GM19025 (cell line): ENCODE measurements at regions not wholly inside any gene's neighbourhood (a gene's known extent, or its start where the extent isn't known, plus 50 kb on each side); places are given as distances from the start of the nearest gene placed in this dataset.
"Not testable (repeated sequence)": the region's sequence is repeated elsewhere in the genome, so short reads cannot be mapped to it uniquely, and the experiment has no call there.

Experiments used
- ATAC-seq: cut with Tn5 transposase; IDR thresholded peaks from one replicate; pipeline ENCODE4 v1.9.1; 2021; ENCODE audit warnings: mild to moderate bottlenecking, low read depth, moderate library complexity; ENCODE audit not compliant: unreplicated experiment

DNA sequence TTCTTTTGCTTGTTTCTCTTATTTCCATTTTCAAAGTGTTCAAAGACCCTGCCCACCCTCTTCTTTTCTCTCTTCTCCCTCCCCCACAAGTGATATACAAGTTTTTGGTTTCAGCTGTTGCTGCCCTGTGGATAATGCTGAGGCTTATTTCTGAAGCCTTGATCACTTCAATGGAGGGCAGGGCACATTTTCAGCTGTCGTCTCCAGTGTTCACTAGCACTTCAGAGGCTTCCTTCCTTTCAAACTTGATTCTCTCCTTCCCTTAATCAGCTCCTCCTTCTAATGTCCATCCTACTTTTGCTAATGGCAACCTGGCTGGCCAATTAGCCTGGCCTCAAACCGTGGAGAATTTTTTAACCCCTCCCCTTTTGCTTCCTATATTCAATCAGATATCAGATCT is 435.7 kb upstream of the RUNX1 start:
- ATAC-seq: no peak

DNA sequence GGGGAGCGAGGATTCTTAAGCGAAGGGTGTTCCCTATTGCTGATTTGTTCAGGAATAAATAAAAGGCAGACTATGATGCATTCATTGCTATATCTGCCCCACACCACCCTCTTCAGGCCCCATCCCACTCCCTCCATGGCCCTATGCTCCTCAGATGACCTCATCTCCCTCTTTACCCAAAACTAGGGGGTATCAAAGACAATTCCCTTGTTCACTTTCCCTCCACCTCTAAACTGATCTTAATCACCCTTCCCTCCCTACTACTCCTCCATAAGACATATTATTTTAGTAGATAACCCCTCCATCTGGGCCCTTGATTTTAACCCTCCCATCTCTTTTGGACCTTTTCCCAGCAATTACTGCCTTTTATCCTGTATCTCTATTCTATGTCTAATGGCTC is 434.9 kb upstream of the RUNX1 start:
- ATAC-seq: no peak

DNA sequence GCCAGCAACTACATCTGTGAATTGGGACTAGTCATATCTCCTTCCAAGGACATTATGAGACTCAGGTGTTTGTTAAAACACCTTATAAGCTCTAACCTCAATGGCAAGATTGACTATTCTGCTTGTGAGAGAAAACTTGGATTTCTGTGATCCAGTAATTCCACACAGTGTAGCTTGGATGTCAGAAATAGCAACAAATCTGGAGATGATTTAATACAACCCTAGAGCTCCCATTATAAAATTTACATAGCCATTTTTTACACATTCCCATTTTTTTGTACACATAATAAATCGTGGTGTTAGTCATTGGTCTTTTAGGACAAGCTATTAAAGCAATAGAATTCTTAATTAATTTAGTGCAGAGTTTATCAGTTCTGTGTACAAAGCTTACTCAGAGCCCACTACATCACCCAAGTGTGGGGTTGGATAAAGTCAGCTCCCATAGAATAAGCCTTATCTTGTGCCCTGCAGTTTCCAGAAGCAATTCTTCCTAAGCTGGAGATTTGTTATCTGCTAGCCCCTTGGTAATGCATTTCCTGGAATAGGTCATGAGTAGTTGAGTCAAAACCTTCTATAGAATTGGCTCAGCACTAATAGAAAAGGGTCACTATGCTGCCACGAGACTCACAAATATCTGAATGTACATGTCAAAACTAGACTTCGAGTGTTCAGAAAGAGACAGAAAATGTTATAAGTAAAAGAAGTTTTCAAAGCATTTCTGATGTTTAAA is 434.0 kb upstream of the RUNX1 start:
- ATAC-seq: no peak

DNA sequence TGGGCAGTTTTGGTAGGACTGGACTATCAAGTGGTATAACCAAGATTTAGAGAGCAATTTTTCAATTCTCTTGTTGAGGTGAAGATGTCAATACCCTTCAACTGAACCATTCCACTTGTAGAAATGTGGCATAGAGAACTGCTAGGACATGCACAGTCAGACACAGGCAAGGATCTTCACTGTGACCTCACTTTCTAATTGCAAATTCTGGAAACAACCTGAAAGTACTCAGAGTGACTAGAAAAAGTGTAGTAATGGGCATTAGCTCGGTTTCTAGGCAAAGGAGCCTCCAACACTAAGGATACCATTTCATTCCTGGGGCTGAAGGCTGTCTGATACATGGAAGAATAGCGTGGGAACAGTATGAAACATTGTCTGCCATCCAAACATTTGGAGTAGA is 433.0 kb upstream of the RUNX1 start:
- no peak for ATAC-seq

DNA sequence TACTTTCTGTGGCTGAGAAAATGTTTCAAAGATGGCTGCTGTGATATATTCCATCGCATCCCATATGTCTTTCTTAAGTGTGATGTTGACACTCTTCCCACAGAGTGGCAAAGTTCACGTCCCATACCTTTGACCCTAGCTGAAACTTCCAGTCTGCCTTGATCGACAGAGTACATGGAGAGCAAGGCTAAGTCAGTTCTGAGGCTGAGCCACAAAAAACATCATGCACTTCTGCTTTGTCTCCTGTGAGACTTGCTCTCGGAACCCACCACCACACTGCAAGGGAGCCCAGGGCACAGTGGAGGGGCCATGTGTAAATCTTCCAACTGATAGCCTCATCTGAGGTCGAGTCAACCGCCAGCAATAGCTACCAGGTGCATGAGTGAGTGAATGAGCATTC is 431.9 kb upstream of the RUNX1 start:
- ATAC-seq: no peak

DNA sequence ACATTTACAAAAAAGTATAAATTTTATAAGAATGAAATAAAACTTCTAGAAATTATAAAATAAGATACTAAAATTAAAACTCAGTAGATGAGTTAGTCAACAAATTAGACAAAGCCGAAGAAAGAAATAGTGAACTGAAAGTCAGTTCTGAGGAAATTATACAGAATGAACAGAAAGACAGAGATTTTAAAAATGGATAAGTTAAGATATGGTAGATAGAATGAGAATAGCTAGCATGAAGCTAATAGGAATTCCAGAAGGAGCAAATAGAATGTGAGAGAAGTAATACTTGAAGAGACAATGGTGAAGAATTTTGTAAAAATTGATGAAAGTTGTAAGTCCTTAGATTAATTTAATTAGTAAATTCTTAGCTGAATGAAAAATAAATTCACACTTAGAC is 430.4 kb upstream of the RUNX1 start:
- ATAC-seq: no peak

DNA sequence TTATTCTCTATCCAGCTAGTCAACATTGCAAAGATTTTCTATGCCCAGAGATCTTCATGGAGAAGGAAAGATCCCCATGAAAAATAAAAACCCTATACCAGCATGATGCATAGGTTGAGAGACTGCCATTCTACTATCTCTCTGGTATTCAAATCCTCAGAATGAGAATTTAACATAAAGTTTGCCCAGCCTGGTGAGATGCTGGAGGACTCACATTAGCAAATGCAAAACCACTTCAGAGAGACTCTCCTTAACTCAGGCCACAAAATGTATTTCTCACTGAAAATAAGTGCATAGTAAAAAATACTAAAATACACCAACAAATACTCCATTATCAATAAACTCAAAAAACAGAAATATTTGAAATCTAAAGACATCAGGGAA is 430.0 kb upstream of the RUNX1 start:
- no peak for ATAC-seq

DNA sequence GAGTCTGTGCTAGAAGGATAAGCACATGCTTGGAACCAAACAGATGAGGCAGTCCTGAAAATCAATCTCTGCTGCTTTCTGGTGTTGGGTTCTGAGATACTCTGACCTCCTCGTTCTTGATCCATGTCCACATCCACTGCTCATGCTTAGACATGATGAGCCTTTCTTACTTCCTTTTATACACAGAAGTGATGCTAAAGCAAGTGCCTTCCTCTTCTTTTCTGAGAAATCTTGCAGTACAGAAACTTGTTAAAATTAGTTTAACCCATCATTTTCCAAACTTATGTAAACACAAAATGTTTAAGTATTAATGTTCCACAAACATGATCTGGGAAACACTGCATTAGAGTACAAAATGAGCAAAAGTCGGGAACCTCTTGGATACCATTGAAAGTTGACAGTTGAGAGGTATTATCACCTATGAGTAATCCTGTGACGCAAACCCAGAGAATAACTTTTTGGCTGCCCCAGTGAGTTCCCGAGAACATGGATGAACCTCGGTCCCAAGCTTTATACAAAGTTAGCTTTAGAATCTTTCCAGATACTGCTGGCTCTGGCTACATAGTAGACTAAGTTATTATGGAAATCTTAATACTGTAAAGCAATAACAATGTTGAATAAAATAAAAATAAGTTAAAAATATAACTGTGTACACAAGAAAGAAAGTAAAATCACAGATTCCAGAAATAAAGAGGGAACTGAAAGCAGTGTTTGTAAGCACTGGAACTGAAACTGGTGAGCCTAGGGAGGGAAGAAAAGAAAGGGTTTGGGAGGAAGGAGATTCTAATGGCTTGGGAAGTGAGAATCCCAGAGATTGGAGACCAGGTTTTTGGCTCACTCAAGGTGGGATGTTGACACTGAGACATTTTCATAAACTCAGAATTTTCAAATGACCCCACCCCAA is 429.3 kb upstream of the RUNX1 start:
- ATAC-seq: no peak

DNA sequence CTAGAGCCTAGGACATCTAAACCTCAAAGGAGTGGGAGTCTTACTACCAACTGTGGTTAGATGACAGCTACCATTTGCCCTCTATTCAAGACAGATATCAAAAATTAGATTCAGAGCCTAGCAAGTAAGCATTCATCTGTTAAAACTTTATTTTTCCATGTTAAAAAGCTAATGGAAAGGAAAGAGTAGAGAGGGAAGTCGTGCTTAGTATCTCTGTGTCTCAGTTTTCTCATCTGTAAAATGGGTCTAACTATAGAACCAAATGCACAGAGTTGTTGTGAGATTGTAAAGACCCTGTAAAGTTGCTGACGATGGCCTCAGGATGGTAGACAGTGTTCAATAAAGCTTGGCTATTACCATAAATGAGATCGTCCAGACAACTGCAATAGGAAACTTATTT is 428.5 kb upstream of the RUNX1 start:
- ATAC-seq: no peak

DNA sequence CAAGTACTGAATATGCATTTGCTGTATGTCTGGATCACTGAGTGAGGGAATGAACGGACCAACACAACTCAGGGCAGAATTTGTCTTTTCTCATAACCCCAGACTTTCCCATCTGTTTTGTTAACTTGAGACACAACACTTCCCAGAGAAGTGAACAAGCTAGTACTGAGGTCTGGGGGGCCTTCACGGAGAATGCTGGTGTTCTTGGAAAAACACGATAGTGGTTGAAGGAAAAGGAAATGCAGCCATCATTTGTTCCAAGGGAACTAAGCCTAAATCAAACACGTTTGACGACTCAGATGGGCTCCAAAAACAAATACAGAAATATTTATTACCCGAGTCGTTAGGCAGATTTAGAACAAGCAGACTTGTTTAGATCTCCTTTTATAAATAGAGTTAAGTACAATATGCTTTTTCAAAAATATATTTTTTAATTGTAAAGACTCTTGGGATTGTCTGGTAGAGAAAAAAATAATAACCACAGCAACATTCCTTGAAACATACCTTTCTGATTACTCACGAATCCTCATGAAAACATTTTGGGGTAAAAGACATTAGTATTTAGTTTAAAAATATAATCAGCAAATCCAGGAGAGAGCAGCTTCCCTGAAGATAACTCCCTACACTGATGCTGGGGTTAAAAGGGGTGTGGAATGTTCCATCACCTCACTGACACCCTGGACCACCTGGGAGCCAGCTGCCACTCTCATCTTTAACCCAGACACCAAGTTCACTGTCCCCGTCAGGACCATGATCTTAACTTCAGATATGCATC is 427.7 kb upstream of the RUNX1 start:
- ATAC-seq: no peak

DNA sequence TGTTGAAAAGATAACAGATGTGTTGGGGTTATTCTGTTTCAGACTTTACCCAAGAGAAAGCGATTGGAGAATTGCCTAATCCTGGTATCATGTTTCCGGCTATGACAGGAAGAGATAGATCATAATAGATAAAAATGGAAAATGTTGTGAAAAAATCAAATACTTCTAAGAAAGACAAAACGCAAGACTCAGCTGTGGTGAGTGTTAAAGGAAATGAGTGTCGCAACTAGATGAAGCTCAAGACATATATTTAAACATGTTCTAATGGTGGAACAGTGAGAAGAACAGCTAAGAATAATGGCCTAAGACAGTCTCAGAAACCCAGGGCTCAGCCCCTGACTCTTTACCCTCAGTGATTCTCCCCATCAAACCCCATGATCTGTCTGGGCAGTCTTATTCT is 426.7 kb upstream of the RUNX1 start:
- no peak for ATAC-seq

DNA sequence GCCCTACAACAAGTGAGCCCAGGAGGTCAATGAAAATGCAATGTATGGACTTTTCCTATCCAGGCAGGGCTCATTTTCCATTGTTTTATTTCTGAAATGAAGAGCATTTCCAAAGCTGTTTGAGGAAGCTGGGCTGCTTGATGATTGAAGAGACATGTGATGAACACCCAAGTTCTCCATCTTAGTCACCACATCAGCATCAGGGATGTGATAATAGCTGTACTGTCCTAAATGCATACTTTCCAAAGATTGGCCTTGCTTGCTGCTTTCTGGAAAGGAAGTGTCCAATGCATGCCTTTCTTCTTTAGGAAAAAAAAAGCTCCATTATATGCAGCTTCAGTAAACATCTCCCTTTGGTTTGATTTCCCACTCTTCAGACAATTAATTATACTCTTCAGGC is 425.9 kb upstream of the RUNX1 start:
- no peak for ATAC-seq

DNA sequence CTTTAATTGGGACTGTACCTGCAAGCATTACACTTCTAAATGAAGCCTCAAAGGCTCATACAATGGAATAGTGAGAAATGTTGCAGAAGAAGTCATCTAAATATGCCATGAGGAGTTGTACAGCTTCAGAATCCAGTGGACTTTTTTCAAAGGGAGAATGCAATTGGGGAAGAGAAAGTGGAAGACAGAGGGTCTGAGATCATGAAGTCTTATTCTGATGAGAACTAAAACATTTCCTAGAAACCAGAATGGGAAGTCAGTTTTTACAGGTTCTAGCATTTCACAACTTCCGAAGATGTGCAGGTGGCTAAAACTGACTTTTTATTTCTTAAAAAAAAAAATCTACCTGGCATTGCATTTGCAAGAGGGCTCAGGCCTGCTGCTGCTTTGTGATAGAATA is 424.4 kb upstream of the RUNX1 start:
- ATAC-seq: no peak

DNA sequence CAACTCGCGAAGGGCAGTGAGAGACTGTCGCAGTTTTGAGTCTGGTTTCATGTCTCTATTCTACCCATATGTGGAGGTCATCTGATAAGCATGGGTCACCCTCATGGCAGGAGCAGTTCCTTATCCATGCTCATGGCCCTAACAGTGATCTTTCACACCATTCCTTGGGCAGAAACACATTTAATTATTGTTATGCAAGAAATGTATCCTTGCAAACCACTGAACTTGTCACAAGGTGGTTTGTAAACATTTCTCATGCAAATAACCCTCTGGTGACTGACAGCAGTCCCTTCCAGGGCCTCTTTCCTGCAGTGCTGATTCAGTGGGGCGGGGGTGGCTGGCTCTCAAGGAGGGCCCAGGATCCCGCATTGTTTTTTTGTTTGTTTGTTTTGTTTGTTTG is 421.4 kb upstream of the RUNX1 start:
- no peak for ATAC-seq

DNA sequence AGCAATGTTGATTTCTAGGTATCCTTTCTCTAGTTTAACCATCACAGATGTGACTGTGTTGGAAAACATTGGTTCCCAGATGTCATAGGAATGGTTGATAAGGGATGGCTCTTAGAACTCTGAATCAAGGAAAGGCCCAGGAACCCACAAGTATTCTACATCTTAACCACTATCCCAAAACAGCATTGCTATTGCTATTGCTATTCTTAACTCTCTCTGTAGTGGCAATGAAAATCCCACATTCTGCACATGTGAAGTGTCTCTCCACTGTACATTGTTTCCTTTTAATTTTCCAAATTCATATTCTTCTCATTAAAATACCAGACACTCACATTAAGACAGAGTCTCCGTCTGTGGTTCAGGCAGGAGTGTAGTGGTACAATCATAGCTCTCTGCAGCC is 420.4 kb upstream of the RUNX1 start:
- ATAC-seq: no peak

DNA sequence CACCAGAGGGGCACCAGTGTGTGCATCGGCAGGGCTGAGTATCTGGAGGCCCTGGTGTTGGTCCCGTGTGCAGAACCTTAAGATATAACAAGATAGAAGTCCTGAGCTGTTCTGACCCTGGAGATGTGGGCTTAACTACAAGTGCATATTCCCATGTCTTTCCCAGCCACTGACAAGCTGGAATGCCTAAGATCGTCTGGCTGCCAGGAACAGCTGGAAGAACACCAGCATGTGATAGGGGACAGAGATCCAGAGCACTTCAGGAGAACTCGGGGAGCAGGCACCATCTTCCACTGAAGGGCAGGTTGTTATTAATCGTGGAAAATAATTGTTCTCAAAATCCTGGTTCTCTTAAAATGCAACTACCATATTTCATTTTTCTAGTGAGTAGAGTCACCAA is 419.9 kb upstream of the RUNX1 start:
- ATAC-seq: no peak

DNA sequence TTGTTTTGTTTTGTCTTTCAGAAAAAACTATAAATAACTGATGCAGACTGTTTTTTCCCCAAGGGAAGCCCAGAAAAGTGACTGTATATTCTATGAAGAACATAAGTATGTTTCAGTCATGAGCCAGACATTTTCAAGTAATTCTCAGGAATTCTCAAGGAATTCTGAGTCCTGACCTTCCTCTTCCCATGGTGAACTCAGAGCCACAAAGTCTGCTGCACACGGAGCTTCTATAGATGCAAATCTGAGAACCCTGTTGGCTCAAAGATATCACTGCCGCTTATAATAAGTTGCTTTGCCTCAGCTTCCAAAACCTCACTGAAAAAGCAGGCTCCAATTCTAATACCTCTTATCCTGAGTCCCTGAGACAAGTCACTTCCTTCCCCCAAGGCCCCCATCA is 418.5 kb upstream of the RUNX1 start:
- no peak for ATAC-seq

DNA sequence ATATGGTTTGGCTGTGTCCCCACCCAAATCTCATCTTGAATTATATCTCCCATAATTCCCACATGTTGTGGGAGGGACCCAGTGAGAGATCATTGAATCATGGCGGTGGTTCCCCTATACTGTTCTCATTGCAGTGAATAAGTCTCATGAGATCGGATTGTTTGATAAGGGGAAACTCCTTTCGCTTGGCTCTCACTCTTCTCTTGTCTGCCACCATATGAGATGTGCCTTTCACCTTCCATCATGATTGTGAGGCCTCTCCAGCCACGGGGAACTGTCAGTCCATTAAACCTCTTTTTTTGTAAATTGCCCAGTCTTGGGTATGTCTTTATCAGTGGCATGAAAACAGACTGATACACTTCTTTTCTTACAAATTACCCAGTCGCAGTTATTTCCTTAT is 417.6 kb upstream of the RUNX1 start:
- not testable (repeated sequence) for ATAC-seq

DNA sequence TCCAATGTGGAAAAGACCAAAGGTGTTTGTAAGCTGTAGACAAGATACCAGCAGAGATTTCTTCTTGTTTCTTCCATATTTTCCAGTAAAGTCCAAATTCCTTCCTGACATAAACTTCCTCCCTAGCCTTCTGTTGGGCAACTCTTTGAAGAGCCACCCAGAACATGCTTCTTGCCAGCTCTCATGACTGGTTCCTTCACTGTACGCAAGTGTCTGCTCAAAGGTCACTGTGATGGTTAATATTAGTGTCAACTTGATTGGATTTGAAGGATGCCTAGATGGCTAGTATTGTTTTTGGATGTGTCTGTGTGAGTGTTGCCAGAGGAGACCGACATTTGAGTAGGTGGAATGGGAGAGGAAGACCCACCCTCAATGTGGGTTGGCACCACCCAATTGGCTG is 416.6 kb upstream of the RUNX1 start:
- ATAC-seq: no peak

DNA sequence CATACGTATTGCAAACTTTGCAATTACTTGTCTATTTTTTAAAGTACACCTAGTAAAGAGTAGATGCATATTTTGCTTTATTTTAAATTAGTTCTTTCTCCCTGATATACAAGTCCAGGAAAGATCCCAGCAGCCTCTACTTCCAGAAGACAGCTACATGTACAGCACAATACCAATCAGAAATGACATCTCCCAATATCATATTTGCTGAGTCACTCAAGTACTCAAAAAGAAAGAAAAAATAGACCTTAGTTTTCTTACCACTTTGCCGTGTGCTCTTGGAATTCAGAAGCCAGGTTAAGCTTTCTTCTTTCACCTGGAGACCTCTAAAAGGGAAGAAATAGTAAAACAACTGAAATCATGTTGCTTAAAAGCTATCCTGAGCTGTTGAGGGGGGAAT is 412.6 kb upstream of the RUNX1 start:
- no peak for ATAC-seq

DNA sequence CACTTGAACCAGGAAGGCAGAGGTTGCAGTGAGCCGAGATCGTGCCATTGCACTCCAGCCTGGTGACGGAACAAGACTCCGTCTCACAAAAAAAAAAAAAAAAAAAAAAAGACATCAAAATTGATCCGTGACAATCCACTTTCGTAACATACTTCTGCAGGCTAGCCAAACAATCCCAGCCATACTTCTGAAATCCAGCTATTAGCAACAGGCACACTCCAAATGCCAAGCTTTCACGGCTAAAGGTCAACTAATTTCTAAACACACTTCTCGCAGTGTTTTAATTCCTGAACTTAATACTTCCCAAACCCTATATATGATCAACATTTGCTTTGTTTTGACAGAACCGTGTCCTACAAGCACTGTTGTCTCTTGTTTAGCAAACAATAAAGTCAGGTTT is 411.3 kb upstream of the RUNX1 start:
- no peak for ATAC-seq
